Gastrocnemius medialis (tissue), 4 donors: ENCODE measurements at regions not wholly inside any gene's neighbourhood (a gene's known extent, or its start where the extent isn't known, plus 50 kb on each side); places are given as distances from the start of the nearest gene placed in this dataset.

Source experiments
- POLR2A ChIP-seq, 2 donors: fragments of 450-650 bp; IDR thresholded peaks; one replicate each; pipeline ENCODE4 v1.6.1; 2017; ENCODE audit warnings: antibody characterized with exemption in 2 of 2, mild to moderate bottlenecking in 2 of 2, moderate library complexity in 2 of 2
- TF ChIP-seq, protein P1 (sequence below), 5 experiments: fragments of 450-650 bp in 3 of 5; fragments of 200-600 bp in 2 of 5; sonication (generic) in 2 of 5; IDR thresholded peaks in 4 of 5; conservative IDR thresholded peaks in 1 of 5; 1 replicate in 4 of 5; 2 replicates in 1 of 5; pipeline ENCODE4 v1.5.1; 2016 to 2019; ENCODE audit warnings: antibody characterized with exemption in 5 of 5, mild to moderate bottlenecking in 3 of 5, moderate library complexity in 3 of 5

GRCh38 chr18:4705894-4706293 lies 250.8 kb upstream of the DLGAP1 start:
- TF ChIP-seq, protein P1, sequence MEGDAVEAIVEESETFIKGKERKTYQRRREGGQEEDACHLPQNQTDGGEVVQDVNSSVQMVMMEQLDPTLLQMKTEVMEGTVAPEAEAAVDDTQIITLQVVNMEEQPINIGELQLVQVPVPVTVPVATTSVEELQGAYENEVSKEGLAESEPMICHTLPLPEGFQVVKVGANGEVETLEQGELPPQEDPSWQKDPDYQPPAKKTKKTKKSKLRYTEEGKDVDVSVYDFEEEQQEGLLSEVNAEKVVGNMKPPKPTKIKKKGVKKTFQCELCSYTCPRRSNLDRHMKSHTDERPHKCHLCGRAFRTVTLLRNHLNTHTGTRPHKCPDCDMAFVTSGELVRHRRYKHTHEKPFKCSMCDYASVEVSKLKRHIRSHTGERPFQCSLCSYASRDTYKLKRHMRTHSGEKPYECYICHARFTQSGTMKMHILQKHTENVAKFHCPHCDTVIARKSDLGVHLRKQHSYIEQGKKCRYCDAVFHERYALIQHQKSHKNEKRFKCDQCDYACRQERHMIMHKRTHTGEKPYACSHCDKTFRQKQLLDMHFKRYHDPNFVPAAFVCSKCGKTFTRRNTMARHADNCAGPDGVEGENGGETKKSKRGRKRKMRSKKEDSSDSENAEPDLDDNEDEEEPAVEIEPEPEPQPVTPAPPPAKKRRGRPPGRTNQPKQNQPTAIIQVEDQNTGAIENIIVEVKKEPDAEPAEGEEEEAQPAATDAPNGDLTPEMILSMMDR (IDR thresholded peaks at IDR 0.05 in 4 of 5, conservative IDR thresholded peaks at IDR 0.05 in 1 of 5), result no peak
- TF ChIP-seq POLR2A (IDR thresholded peaks at IDR 0.05), result no peak
